HG02840 (cell line): ENCODE measurements at regions not wholly inside any gene's neighbourhood (a gene's known extent, or its start where the extent isn't known, plus 50 kb on each side); places are given as distances from the start of the nearest gene placed in this dataset.
"Not testable (repeated sequence)": the region's sequence is repeated elsewhere in the genome, so short reads cannot be mapped to it uniquely, and the experiment has no call there.

Experiments used
- ATAC-seq: cut with Tn5 transposase; IDR thresholded peaks from one replicate; pipeline ENCODE4 v1.9.1; 2021; ENCODE audit warnings: mild to moderate bottlenecking, moderate library complexity, moderate number of reproducible peaks; ENCODE audit not compliant: unreplicated experiment, low FRiP score

- no peak for ATAC-seq
These were observed 449.6 kb upstream of the CDH20 start for GRCh38 chr18:60883587-60883986.

- ATAC-seq, result no peak
These were observed 445.1 kb upstream of the CDH20 start for GRCh38 chr18:60888071-60888624.

- ATAC-seq, result no peak
These were observed 443.8 kb upstream of the CDH20 start for GRCh38 chr18:60889442-60889841.

- no peak for ATAC-seq
These were observed 441.3 kb upstream of the CDH20 start for GRCh38 chr18:60891936-60892335.

GRCh38 chr18:60892441-60892840, 440.8 kb upstream of the CDH20 start:
- no peak for ATAC-seq

- ATAC-seq, result no peak
These were observed 440.4 kb upstream of the CDH20 start for GRCh38 chr18:60892855-60893254.

- ATAC-seq, result no peak
These were observed 439.7 kb upstream of the CDH20 start for GRCh38 chr18:60893355-60894097.

- ATAC-seq, result no peak
These were observed 438.8 kb upstream of the CDH20 start for GRCh38 chr18:60894254-60894945.

- no peak for ATAC-seq
These were observed 438.0 kb upstream of the CDH20 start for GRCh38 chr18:60895181-60895580.

GRCh38 chr18:60898111-60898510, 435.1 kb upstream of the CDH20 start:
- ATAC-seq, result no peak

- ATAC-seq, result no peak
These were observed 427.5 kb upstream of the CDH20 start for GRCh38 chr18:60905699-60906098.

- ATAC-seq, result no peak
These were observed 422.7 kb upstream of the CDH20 start for GRCh38 chr18:60910534-60910933.

GRCh38 chr18:60911504-60911903, 421.7 kb upstream of the CDH20 start:
- ATAC-seq, result no peak

GRCh38 chr18:60915160-60915559, 418.1 kb upstream of the CDH20 start:
- ATAC-seq, result no peak

GRCh38 chr18:60918862-60919261, 414.4 kb upstream of the CDH20 start:
- not testable (repeated sequence) for ATAC-seq

GRCh38 chr18:60925892-60926291, 407.3 kb upstream of the CDH20 start:
- no peak for ATAC-seq

- no peak for ATAC-seq
These were observed 403.3 kb upstream of the CDH20 start for GRCh38 chr18:60929966-60930365.

GRCh38 chr18:60935041-60935910, 398.0 kb upstream of the CDH20 start:
- no peak for ATAC-seq

GRCh38 chr18:60936101-60936500, 397.1 kb upstream of the CDH20 start:
- no peak for ATAC-seq

- no peak for ATAC-seq
These were observed 389.9 kb upstream of the CDH20 start for GRCh38 chr18:60943297-60943696.

GRCh38 chr18:60950634-60951033, 382.6 kb upstream of the CDH20 start:
- no peak for ATAC-seq
